Right lung (tissue), 2 donors: ENCODE measurements at regions not wholly inside any gene's neighbourhood (a gene's known extent, or its start where the extent isn't known, plus 50 kb on each side); places are given as distances from the start of the nearest gene placed in this dataset.
"Not testable (repeated sequence)": the region's sequence is repeated elsewhere in the genome, so short reads cannot be mapped to it uniquely, and the experiment has no call there.

Experiments used
- DNase-seq, 2 donors: peaks; one replicate each; pipeline ENCODE4 v3.0.0-alpha.2; 2013

GRCh38 chr6:28767691-28768090 is 156.1 kb downstream of the TRIM27 start:
- no peak for DNase-seq

DNA sequence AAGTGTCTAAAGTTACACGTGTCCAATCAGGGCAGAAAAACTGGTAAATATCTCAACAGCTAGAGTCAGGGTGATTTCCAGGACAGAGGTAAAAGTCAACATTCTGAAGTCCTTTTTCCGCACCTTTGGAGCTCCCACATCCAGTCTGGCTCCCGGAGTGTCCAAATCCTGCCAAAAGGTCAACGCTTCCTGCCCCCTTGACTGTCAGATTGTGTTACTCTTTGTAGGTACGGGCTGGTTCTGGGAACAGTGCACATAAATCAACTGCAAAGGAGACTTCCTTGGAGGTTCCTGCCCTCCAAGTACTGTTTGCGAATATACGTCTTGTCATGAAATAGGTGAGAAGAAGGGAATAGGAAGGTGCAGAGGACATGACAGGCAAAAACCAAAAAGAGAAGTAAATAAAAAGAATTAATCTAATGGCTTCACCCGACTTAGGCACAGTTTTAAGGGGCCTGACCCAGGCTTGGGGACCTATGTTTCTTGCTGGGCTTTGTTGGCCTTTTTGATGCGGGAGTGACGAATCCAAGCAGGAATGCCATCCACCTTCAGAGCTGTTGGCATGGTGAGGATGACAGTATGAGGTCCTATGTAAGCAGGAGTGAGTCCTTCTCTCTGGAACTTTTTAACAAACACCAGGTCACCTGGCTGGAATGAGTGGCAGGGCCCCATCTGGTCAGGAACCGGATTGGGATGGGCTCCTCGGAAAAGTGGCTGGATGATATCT is 155.4 kb downstream of the TRIM27 start:
- no peak for DNase-seq

- DNase-seq = no peak
These were observed 154.0 kb downstream of the TRIM27 start for GRCh38 chr6:28769626-28770402.

DNA sequence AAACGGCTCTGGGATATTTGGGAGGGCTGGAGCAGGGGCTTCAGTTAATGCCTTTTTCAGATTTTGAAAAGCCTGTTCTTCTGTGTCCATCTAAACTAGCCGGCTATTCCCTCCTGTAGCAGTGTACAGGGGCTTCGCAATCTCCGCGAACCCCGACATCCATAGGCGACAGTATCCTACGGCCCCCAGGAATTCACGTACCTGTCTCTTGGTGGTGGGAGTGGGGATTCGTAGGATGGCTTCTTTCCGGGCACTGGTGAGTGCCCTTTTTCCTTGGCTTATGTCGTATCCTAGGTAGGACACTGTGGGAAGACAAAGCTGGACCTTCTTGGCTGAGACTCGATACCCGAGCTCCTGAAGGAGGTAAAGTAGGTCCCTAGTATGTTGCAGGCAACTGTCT is 153.1 kb downstream of the TRIM27 start:
- no peak for DNase-seq

- no peak for DNase-seq
These were observed 152.2 kb downstream of the TRIM27 start for GRCh38 chr6:28771401-28772267.

- DNase-seq = no peak
These were observed 151.1 kb downstream of the TRIM27 start for GRCh38 chr6:28772480-28773381.

DNA sequence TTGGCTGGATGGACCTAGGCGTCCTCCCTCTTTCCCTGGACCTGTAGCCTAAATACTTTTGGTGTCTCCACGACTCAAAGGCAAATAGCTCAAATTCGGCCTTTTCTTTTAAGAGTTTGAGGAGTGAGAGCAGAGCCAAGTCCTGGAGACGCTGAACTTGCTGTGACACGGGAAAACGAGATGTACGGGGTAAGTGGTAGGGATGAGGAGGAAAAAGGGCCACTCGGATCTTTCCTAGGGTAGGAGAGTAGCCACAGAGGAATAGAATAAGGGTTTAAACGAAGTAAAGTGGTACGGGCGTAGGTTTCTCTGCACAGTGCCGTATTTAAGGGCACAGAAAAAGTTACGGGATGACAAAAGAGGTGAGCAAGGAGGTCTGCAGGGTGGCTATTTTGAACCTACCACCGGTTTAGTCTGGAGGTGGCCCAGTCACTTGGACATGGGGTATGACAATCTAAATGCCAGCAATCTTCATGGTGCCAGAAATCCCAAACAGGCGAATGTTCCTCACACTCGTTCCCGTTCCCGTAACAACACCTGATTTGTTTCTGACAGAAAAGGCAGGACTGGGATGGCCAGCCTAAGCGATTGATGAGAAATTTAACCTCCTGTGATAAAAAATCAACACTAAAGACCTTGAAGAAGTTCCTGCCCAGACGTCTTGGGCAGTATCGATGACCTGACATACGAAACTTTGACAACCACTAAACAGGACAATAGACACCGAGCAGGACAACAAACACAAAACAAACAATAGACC is 149.3 kb downstream of the TRIM27 start:
- DNase-seq = no peak

DNA sequence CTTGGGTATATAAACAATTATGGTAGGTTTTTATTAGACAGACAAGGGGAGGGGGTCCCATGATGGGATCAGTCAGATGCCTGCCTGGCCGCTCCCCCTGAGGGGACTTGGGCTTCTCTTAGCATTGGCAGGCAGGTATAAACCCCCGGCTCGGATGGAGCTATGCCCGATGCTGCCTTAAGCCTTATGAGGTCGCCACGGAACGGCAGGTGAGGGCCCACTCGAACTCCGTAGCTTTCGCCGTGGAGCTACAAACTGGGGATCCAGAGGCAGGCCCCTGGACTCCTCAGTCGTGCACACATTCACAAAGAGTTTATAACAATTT is 148.8 kb downstream of the TRIM27 start:
- no peak for DNase-seq

DNA sequence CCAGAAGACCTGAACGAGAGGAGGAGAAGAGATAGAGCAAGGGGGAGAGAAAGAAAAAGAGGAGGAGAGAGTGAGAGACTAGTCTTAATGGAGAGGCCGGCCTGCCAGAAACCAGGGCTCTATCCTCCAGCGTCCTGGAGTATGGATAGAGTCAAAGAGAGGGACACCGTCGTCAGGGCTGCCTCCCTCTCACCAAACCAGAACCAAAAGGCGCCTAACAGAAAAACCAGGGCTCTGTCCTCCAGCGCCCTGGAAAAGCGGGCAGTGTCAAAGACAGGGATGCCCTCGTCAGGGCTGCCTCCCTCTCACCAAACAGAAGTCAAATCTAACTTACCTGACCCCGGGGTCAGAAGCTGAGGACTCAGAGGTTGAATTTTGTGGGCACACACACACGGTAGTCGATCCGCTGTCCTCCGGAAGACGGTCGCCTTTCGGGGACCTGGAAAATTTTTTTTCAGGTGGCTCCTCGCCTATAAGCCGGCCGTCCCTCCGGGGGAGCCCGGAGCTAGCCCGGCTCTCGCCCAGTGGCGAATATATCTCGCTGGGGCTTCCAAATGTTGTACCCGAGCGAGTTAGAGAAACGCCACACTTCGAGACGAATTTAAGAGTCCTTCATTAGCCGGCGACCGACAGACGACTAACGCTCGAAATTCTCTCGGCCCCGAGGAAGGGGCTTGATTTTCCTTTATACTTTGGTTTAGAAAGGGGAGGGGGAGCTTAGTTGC is 148.2 kb downstream of the TRIM27 start:
- DNase-seq = no peak

DNA sequence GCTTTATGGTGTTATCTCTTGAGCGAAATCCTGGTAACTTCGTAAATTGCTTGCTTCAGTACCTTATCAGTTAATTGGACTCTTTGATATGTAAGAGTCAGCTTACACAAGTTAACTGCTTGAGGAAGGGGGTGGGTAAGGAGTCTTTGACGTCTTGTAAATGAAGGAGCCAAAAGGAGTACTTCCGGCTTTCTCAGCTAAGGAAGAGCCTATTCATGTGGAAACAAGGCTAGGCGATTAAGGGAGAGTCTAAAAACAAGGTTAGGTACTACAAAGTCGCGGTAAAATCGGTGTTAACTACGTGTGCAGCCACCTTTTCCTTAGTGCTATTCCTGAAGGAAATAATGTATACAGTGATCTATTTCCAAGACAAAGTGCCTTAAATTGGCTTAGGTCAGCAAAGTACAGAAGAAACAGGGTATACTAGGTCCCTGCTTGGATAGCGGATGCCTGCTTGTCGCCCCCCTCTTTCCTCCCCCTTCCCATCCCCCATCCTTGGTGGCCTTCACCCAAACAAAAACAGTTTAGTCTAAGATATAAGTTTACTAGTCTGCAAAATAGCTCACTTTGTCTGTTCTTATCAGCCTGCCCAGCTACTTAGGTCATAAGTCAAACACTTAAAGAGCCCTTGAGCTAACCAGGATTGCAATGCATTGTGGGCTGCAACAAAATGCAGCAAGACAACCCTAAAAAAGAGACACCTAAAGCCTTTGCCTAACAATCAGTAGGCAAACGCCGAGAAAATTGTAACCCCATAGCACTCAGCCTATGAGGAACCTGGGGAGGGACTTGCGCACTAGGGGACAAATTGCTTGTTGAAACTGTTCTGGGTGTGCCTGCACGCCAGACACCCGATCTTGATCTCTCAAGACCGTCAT is 147.3 kb downstream of the TRIM27 start:
- no peak for DNase-seq

DNA sequence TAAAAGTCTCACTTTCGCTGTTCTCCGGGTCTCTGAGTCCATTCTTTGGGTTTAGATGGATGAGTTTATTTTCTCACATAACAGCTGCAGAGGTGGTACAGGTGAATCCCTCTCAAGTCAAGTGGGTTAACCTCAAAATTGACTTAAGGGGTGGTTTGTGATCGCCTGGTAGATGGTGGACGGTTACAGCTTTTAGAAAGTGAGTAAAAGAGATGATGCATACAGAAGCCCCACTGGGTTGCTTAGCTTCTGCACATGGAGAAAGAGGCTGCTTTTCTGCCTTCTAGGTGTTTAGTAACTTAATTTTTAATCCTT is 146.7 kb downstream of the TRIM27 start:
- DNase-seq = no peak

DNA sequence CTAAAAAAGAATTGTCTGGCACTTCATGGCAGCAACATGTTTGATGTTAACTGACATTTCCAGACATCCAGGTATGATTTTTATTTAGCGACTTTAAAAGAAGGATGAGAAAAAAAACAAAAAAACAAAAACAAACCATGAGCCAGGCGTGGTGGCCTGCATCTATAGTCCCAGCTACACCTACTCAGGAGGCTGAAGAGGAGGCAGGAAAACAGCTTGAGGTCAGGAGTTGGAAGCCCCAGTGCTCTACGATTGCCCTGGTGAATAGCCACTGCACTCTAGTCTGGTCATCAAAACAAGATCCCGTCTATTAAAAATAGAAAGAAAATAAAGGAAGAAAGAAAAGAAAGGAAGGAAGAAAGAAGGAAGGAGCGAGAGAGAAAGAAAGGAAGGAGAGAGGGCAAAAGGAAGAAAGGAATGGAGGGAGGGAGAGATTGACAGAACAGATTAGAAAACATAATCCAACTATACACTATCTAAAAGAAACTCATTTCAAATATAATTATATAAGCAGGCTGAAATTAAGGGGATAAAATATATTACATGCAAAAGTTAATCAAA is 141.6 kb downstream of the TRIM27 start:
- no peak for DNase-seq

- no peak for DNase-seq
These were observed 137.7 kb downstream of the TRIM27 start for GRCh38 chr6:28785962-28786679.

- peak in 1 of 2 donors; percentile 61 for DNase-seq
These were observed 134.2 kb downstream of the TRIM27 start for GRCh38 chr6:28789553-28790083.

GRCh38 chr6:28791002-28791383 is 132.8 kb downstream of the TRIM27 start:
- no peak for DNase-seq

DNA sequence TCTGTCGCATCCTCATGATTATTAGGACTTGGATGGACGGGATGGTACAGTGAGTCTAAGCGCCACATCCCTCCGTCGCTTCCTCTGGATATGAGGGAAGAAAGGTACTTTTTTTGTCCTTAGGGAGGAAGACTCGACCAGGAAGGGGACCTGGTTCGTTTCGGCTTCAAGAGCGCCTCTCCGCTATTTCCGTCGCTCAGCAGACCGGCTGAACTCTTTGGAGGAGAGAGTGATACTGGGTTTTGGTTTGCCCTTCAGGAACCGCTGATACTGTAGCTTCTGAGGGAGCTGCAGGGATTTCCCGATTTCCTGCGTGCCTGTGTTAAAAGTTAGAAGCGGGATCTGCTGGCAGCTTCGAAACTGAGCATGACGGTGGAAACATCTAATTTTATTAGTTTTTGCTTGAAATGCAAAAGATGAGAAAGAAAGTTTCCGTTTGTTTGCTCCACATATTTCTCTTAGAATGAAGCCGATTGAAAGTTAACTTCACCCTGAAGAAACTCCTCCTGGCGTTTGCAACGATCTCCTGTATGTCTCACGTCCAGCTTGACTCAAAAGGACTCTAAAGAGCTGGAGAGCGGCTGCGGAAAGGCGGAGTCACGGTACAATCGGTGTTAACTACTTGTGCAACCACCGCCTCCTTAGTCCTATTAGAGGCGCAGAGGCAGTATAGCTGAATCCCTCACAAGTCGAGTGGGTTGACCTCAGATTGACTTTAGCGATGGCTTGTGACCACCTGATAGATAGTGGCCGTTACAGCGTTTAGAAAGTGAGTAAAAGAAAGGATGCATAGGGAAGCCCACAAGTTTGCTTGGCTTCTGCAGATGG is 129.4 kb downstream of the TRIM27 start:
- no peak for DNase-seq

- not testable (repeated sequence) for DNase-seq
These were observed 123.1 kb downstream of the TRIM27 start for GRCh38 chr6:28800647-28801046.
